HepG2 (cell line): ENCODE measurements at regions not wholly inside any gene's neighbourhood (a gene's known extent, or its start where the extent isn't known, plus 50 kb on each side); places are given as distances from the start of the nearest gene placed in this dataset.

Experiments used
- BHLHE40 ChIP-seq: IDR thresholded peaks from 2 replicates; pipeline ENCODE4 v1.6.1; 2011; ENCODE audit warnings: low read length, improper control_type of control experiment
- EZH2 ChIP-seq: conservative IDR thresholded peaks from 2 replicates; pipeline ENCODE4 v1.6.1; 2012; ENCODE audit warnings: mild to moderate bottlenecking, low read depth, low read length, moderate library complexity
- IKZF1 ChIP-seq: fragments of 450-650 bp; IDR thresholded peaks from 2 replicates; pipeline ENCODE4 v1.7.1; 2016
- POLR2AphosphoS5 ChIP-seq: IDR thresholded peaks from 2 replicates; pipeline ENCODE4 v1.6.1; 2012; ENCODE audit warnings: low read depth, low read length
- PRMT3 ChIP-seq: sonication (generic); formaldehyde crosslinking; IDR thresholded peaks from 2 replicates; pipeline ENCODE4 v1.8.1; 2022; ENCODE audit warnings: low read depth, mild to moderate bottlenecking, moderate library complexity, missing genetic modification reagents, borderline replicate concordance
- SIN3A ChIP-seq: IDR thresholded peaks from 2 replicates; pipeline ENCODE4 v1.6.1; 2011; ENCODE audit warnings: low read depth, mild to moderate bottlenecking, control low read depth, low read length, borderline replicate concordance
- ZC3H13 ChIP-seq: sonication (generic); formaldehyde crosslinking; IDR thresholded peaks from 2 replicates; pipeline ENCODE4 v1.8.1; 2023; ENCODE audit warnings: mild to moderate bottlenecking, missing genetic modification reagents, moderate library complexity
- ZNF274 ChIP-seq: sonication (generic); formaldehyde crosslinking; IDR thresholded peaks from 2 replicates; pipeline ENCODE4 v1.5.1; 2020; ENCODE audit warnings: mild to moderate bottlenecking, missing genetic modification reagents
- TF ChIP-seq, protein P1 (sequence below), 2 experiments: IDR thresholded peaks; 2 replicates each; pipeline ENCODE4 v1.6.1; 2011 to 2012; ENCODE audit warnings: low read length in 2 of 2, borderline replicate concordance in 1 of 2, low read depth in 1 of 2, mild to moderate bottlenecking in 1 of 2, moderate library complexity in 1 of 2
- TF ChIP-seq, protein P2 (sequence below): sonication (generic); formaldehyde crosslinking; IDR thresholded peaks from 2 replicates; pipeline ENCODE4 v1.8.1; 2023; ENCODE audit warnings: mild to moderate bottlenecking, missing genetic modification reagents, borderline replicate concordance
- TF ChIP-seq, protein P3 (sequence below): sonication (generic); formaldehyde crosslinking; IDR thresholded peaks from 2 replicates; pipeline ENCODE4 v1.5.0; 2020; ENCODE audit warnings: missing genetic modification reagents, mild to moderate bottlenecking, borderline replicate concordance
- TF ChIP-seq, protein P4 (sequence below): IDR thresholded peaks from 2 replicates; pipeline ENCODE4 v1.6.1; 2012; ENCODE audit warnings: inconsistent platforms
- TF ChIP-seq, protein P5 (sequence below): IDR thresholded peaks from 2 replicates; pipeline ENCODE4 v1.6.1; 2016; ENCODE audit warnings: missing compliant biosample characterization, missing genetic modification reagents, borderline replicate concordance
- TF ChIP-seq, protein P6 (sequence below): sonication (generic); IDR thresholded peaks from 2 replicates; pipeline ENCODE4 v1.6.1; 2016; ENCODE audit warnings: low read depth, borderline replicate concordance

DNA sequence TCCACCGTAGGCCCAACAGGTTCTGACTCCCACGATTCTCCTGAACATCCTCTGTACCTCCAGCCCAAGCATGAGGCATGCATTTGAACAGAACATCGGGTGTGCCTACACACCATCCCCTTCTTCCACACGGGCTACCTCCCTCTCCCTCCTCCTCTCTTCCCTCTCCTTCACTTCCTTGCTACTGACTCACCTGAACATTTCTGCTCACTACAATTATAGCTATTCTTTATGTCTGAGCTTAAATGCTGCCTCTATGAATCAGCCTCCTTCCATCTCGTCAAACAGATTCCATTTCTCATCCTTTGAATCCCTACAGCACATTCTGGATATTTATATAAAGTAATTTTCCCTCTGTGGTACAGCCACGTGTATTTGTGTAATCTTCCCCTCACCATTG lies 71.4 kb upstream of the MYLIP start:
- TF ChIP-seq, protein P1, sequence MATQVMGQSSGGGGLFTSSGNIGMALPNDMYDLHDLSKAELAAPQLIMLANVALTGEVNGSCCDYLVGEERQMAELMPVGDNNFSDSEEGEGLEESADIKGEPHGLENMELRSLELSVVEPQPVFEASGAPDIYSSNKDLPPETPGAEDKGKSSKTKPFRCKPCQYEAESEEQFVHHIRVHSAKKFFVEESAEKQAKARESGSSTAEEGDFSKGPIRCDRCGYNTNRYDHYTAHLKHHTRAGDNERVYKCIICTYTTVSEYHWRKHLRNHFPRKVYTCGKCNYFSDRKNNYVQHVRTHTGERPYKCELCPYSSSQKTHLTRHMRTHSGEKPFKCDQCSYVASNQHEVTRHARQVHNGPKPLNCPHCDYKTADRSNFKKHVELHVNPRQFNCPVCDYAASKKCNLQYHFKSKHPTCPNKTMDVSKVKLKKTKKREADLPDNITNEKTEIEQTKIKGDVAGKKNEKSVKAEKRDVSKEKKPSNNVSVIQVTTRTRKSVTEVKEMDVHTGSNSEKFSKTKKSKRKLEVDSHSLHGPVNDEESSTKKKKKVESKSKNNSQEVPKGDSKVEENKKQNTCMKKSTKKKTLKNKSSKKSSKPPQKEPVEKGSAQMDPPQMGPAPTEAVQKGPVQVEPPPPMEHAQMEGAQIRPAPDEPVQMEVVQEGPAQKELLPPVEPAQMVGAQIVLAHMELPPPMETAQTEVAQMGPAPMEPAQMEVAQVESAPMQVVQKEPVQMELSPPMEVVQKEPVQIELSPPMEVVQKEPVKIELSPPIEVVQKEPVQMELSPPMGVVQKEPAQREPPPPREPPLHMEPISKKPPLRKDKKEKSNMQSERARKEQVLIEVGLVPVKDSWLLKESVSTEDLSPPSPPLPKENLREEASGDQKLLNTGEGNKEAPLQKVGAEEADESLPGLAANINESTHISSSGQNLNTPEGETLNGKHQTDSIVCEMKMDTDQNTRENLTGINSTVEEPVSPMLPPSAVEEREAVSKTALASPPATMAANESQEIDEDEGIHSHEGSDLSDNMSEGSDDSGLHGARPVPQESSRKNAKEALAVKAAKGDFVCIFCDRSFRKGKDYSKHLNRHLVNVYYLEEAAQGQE (IDR thresholded peaks at IDR 0.05; ENCODE audit: borderline replicate concordance in 1 of 2, low read depth in 1 of 2, low read length in 2 of 2): no peak
- no peak for TF ChIP-seq BHLHE40
- no peak for TF ChIP-seq IKZF1
- TF ChIP-seq ZNF274: no peak
- no peak for TF ChIP-seq EZH2
- TF ChIP-seq SIN3A: no peak
- TF ChIP-seq, protein P2, sequence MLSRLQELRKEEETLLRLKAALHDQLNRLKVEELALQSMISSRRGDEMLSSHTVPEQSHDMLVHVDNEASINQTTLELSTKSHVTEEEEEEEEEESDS: no peak
- TF ChIP-seq, protein P3, sequence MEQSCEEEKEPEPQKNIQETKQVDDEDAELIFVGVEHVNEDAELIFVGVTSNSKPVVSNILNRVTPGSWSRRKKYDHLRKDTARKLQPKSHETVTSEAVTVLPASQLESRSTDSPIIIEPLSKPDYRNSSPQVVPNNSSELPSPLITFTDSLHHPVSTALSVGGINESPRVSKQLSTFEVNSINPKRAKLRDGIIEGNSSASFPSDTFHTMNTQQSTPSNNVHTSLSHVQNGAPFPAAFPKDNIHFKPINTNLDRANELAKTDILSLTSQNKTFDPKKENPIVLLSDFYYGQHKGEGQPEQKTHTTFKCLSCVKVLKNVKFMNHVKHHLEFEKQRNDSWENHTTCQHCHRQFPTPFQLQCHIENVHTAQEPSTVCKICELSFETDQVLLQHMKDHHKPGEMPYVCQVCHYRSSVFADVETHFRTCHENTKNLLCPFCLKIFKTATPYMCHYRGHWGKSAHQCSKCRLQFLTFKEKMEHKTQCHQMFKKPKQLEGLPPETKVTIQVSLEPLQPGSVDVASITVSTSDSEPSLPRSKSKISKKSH: no peak
- TF ChIP-seq PRMT3 (CRISPR knock-in tag): no peak
- TF ChIP-seq ZC3H13 (CRISPR knock-in tag): no peak
- TF ChIP-seq, protein P4, sequence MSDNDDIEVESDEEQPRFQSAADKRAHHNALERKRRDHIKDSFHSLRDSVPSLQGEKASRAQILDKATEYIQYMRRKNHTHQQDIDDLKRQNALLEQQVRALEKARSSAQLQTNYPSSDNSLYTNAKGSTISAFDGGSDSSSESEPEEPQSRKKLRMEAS: no peak
- TF ChIP-seq, protein P5, sequence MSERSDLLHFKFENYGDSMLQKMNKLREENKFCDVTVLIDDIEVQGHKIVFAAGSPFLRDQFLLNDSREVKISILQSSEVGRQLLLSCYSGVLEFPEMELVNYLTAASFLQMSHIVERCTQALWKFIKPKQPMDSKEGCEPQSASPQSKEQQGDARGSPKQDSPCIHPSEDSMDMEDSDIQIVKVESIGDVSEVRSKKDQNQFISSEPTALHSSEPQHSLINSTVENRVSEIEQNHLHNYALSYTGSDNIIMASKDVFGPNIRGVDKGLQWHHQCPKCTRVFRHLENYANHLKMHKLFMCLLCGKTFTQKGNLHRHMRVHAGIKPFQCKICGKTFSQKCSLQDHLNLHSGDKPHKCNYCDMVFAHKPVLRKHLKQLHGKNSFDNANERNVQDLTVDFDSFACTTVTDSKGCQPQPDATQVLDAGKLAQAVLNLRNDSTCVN: no peak
- no peak for TF ChIP-seq POLR2AphosphoS5
- TF ChIP-seq, protein P6, sequence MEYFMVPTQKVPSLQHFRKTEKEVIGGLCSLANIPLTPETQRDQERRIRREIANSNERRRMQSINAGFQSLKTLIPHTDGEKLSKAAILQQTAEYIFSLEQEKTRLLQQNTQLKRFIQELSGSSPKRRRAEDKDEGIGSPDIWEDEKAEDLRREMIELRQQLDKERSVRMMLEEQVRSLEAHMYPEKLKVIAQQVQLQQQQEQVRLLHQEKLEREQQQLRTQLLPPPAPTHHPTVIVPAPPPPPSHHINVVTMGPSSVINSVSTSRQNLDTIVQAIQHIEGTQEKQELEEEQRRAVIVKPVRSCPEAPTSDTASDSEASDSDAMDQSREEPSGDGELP: no peak
